Memory B cell (primary cell): ENCODE measurements at regions not wholly inside any gene's neighbourhood (a gene's known extent, or its start where the extent isn't known, plus 50 kb on each side); places are given as distances from the start of the nearest gene placed in this dataset.

Source experiments
- ATAC-seq: fragments of 150-1000 bp; cut with Tn5 transposase; 2 replicates; pipeline ENCODE4 v1.10.0; 2021; ENCODE audit warnings: low read depth, mild to moderate bottlenecking, moderate library complexity
- DNase-seq, 2 donors: peaks; one replicate each; pipeline ENCODE4 v3.0.0; 2022; ENCODE audit warnings: low spot score in 2 of 2
- H3K27ac Mint-ChIP-seq: one replicate; pipeline ENCODE4 v1.8.0; 2022; ENCODE audit warnings: mild to moderate bottlenecking, moderate library complexity, mixed read lengths
- H3K27me3 Mint-ChIP-seq: one replicate; pipeline ENCODE4 v1.8.0; 2022; ENCODE audit warnings: mixed read lengths
- H3K36me3 Mint-ChIP-seq: one replicate; pipeline ENCODE4 v1.8.0; 2022; ENCODE audit warnings: mild to moderate bottlenecking, mixed read lengths
- H3K4me1 Mint-ChIP-seq: one replicate; pipeline ENCODE4 v1.8.0; 2022; ENCODE audit warnings: mixed read lengths
- H3K4me3 Mint-ChIP-seq: one replicate; pipeline ENCODE4 v1.8.0; 2022; ENCODE audit warnings: mild to moderate bottlenecking, moderate library complexity, mixed read lengths
- H3K9me3 Mint-ChIP-seq: one replicate; pipeline ENCODE4 v1.8.0; 2022; ENCODE audit warnings: mixed read lengths

DNA sequence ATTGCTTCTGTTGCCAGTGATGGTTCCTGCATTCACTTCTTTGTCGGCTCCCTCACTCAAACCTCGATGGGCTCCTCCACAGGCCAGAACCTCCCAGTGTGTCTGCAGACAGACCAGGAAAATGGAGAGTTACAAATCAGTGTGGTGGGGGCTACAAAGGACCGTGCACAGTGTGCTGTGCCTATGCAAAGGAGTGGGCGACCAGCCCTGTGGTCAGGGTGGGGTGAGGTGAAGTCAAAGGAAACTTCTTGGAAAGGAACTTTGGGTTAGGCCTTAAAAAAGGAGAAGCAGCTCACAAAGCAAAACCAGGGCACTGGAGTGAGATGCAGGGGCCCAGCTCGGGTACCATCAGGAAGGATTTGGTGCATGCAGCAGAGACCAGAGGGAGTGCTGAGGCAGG, 304.3 kb upstream of the ZMIZ1 start:
- no peak for ATAC-seq
- no peak for DNase-seq
- Mint-ChIP-seq H3K4me3 (no peak overlapping the region), H3K4me1 (no peaks in the 10 kb centered on the region), H3K27me3 (peaks cover 9% of the 10 kb centered on the region), H3K36me3 (no peaks in the 10 kb centered on the region), H3K27ac (no peak overlapping the region), H3K9me3 (no peaks in the 10 kb centered on the region)

DNA sequence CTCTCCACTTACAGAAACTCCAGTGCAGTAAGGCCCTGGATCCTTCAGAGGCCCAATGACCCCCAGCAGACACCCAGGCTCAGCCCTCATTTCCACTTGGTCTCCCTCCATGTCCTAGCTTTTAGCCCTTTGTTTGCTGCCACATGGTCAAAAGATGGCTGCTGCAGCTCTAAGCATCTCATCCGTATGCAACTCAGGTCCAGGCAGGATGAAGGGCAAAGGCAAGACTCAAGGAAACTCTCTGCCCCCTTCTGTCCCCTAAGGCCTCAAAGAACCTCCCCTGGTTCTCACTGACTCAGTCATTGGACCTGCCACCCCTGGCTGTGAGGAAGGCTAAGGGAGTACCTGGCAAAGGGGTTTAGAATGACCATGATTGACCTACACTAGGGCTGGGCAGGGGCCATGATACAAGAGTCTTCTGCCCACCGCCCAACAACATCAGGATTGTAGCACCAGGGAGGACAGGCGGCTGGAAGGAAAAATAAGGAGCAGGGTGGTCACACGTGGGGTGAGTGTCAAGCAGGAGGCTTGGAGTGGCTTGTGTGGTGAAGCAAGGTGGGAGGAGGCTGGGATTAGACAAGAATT, 303.8 kb upstream of the ZMIZ1 start:
- Mint-ChIP-seq H3K27ac (no peak overlapping the region), H3K36me3 (no peaks in the 10 kb centered on the region), H3K9me3 (no peaks in the 10 kb centered on the region), H3K4me1 (no peaks in the 10 kb centered on the region), H3K27me3 (peaks cover 11% of the 10 kb centered on the region), H3K4me3 (no peak overlapping the region)
- ATAC-seq (no peak), DNase-seq (no peak)

DNA sequence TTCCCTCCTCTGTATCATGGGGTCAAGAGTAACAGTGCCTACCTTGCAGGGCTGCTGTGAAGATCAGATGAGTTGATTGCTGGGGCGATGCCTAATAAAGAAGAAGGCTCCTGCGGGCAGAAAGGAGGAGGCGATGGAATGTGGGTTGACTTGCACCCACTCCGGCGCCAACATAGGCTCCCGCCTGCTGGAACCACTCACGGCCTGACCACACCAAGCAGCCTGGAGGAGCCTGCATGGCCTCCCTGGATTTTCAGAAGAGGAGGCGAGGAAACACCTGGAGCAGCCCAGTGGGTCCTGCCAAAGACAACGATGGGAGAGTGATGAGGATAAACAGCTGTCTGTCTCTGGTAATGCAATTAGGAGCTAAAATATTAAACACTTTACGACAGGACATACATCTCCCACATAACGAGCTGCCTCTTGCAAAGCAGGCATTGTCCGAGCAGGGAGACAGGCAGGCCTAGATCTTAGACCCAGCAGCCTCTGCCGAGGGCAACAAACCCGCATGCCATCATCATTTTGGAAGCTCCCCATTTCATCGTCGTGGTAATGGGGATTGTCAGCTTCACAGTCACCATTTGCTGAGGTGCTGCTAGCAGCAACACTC, 302.9 kb upstream of the ZMIZ1 start:
- no peak for ATAC-seq
- Mint-ChIP-seq H3K27me3 (peaks cover 12% of the 10 kb centered on the region), H3K4me3 (no peak overlapping the region), H3K27ac (no peak overlapping the region), H3K9me3 (no peaks in the 10 kb centered on the region), H3K36me3 (no peaks in the 10 kb centered on the region), H3K4me1 (no peaks in the 10 kb centered on the region)
- no peak for DNase-seq

DNA sequence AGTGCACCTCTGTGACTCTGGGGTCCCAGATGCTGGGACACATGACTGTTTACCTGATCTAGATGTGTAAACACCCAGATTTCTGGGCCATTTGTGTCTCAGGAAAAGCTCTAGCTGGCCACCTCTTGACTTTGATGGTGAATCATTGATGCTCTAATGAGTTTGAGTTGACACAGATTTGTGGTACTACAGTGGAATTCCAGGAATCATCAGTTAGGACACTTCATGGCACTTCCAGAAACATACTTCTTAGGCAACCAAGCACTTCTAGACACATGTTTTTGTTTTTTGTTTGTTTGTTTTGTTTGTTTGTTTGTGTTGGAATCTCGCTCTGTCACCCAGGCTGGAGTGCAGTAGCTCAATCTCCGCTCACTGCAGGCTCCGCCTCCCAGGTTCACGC, 302.2 kb upstream of the ZMIZ1 start:
- H3K4me1 Mint-ChIP-seq: no peaks in the 10 kb centered on the region
- ATAC-seq (no peak), DNase-seq (no peak)
- H3K4me3 Mint-ChIP-seq: no peak overlapping the region
- no peaks in the 10 kb centered on the region for H3K9me3 Mint-ChIP-seq
- H3K36me3 Mint-ChIP-seq: no peaks in the 10 kb centered on the region
- H3K27me3 Mint-ChIP-seq: peaks cover 10% of the 10 kb centered on the region
- H3K27ac Mint-ChIP-seq: no peak overlapping the region

DNA sequence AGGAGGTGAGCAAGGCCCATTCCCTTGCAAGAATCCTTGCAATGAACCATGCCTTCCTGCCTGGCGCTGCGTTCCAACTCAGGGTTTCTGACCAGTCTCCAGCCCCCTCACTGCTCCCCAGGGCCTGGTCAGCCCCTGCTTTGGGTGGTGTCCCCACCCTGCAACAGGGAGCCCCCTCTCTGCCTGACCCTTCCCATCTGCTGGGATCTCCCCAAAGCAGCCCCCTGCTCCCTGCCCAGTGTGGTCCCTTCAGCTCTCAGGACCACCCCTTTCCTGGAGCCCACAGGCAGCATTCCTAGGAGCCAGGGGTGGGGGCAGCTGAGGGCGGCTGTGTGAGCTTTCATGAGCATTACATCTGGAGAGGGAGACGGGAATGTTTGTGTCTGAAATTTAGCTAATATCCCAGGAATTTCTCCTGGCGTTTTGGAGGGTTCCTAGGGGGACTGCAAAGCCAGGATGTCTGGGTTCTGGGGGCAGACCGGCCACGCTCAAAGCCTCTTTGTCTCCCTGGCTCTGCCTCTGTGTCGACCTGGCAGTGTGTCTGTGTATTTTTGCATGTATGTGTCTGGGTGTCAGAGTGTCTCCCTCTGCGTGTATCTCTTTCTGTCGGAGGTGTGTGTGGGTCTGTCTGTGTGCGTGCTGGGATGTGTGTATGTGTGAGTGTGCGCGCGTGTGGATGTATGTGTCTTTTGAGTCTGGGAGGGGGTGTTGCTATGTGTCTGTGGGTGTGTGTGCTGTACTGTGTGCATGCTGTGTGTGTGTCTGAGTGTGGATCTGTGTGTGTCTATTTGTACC, 300.5 kb upstream of the ZMIZ1 start:
- no peak for ATAC-seq
- H3K4me1 Mint-ChIP-seq: no peaks in the 10 kb centered on the region
- DNase-seq: no peak
- H3K9me3 Mint-ChIP-seq: no peaks in the 10 kb centered on the region
- H3K27me3 Mint-ChIP-seq: peaks cover 10% of the 10 kb centered on the region
- no peak overlapping the region for H3K27ac Mint-ChIP-seq
- no peak overlapping the region for H3K4me3 Mint-ChIP-seq
- no peaks in the 10 kb centered on the region for H3K36me3 Mint-ChIP-seq

DNA sequence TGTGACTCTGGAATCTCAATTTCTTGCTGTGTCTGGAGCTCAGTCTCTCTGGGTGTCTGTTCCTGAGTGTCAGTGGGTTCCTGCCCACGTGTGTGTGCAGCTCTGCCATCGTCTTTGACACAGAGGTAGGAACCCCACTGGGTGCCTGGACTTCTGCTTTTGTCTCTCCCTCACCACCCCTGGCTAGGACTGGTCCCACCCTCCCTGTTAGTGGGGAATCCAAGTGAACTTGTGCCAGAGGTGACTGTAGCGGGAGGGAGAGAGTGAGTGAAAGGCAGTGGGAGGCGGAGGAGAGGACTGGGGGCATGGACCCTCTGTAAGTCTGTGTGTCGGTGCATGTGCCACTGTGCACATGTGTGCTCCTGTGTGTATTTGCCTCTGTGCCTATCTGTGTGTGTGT, 299.9 kb upstream of the ZMIZ1 start:
- DNase-seq (no peak), ATAC-seq (no peak)
- no peaks in the 10 kb centered on the region for H3K36me3 Mint-ChIP-seq
- no peaks in the 10 kb centered on the region for H3K9me3 Mint-ChIP-seq
- H3K4me1 Mint-ChIP-seq: no peaks in the 10 kb centered on the region
- H3K27me3 Mint-ChIP-seq: peaks cover 13% of the 10 kb centered on the region
- no peak overlapping the region for H3K4me3 Mint-ChIP-seq
- H3K27ac Mint-ChIP-seq: no peak overlapping the region

DNA sequence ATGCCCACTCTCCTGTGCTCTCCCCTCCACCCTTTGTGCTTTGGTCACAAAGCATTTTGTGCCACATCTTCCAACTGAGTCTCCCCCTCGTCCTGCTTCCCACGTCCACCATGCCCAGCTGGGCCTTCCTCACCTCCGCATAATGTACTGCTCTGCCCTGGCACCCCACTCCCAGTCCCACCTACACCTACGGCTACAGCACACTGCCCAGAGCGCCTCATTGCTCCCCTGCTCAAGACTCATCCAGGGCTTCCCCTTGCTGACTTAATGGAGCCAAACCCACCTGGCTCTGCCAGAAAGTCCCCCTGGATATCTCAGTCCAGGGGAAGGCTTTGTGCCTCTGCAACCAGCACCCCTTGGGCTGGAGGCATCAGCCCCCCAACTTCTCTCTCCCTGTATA, 299.2 kb upstream of the ZMIZ1 start:
- Mint-ChIP-seq H3K27me3 (peaks cover 13% of the 10 kb centered on the region), H3K9me3 (no peaks in the 10 kb centered on the region), H3K36me3 (no peaks in the 10 kb centered on the region), H3K27ac (no peak overlapping the region), H3K4me1 (no peaks in the 10 kb centered on the region), H3K4me3 (no peak overlapping the region)
- no peak for DNase-seq
- no peak for ATAC-seq

DNA sequence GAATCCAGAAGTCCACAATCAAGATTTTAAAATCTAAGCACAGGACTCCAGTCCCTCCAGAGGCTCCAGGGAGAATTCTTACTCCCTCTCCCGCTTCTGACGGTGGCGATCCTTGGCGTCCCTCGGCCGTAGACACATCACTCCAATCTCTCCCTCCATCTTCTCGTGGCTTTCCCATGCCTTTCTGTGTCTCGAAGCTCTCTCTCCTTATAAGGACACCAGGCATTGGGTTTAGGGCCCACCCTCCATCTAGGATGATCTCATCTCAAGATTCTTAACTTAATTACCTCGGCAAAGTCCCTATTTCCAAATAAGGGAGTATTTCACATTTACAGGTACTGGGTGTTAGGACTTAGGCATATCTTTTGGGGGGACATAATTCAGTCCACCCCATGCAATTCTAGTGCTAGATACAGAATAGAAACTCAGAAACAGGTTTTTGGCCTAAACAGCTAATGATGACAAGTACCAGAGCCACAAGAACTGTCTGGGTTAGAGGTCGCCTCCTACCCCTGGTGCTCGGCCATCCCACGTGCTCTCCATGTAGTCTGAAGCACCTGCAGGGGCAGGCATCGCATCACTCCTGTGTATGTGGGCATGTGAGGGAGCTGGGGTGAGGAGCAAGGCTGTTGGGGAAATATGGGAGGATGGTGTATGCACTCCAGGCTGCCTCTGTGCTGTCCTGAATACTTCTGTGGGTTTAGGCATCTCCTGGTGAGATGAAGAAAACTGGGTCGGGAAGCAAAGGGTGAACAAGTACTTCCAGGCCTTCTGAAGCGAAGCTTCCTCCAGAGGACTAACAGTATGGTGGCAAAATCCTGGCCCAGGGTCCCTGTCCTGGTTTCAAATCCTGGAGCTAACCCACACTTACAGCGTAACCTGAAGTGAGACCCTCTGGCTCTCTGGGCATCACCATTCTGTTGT, 298.3 kb upstream of the ZMIZ1 start:
- peaks cover 12% of the 10 kb centered on the region for H3K27me3 Mint-ChIP-seq
- no peaks in the 10 kb centered on the region for H3K9me3 Mint-ChIP-seq
- no peak for ATAC-seq
- H3K4me1 Mint-ChIP-seq: no peaks in the 10 kb centered on the region
- H3K27ac Mint-ChIP-seq: no peak overlapping the region
- no peak for DNase-seq
- no peak overlapping the region for H3K4me3 Mint-ChIP-seq
- no peaks in the 10 kb centered on the region for H3K36me3 Mint-ChIP-seq

DNA sequence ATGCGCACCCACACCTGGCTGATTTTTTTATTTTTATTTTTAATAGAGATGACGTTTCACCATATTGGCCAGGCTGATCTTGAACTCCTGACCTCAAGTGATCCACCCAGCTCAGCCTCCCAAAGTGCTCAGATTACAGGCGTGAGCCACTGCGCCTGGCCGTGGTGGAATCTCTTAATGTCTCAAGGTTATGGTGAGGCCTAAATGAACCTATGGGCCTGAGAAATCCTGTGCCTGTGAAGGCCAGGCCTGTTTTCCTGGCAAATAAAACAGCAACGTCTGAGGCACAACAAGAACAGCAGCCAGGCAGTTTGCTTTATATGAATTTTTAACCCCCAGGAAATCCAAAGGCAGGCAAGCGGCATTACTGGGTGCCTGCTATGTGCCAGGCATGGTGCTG, 297.5 kb upstream of the ZMIZ1 start:
- Mint-ChIP-seq H3K9me3 (no peaks in the 10 kb centered on the region), H3K27me3 (peaks cover 12% of the 10 kb centered on the region), H3K4me3 (no peak overlapping the region), H3K36me3 (no peaks in the 10 kb centered on the region), H3K27ac (no peak overlapping the region), H3K4me1 (no peaks in the 10 kb centered on the region)
- ATAC-seq (no peak), DNase-seq (no peak)

DNA sequence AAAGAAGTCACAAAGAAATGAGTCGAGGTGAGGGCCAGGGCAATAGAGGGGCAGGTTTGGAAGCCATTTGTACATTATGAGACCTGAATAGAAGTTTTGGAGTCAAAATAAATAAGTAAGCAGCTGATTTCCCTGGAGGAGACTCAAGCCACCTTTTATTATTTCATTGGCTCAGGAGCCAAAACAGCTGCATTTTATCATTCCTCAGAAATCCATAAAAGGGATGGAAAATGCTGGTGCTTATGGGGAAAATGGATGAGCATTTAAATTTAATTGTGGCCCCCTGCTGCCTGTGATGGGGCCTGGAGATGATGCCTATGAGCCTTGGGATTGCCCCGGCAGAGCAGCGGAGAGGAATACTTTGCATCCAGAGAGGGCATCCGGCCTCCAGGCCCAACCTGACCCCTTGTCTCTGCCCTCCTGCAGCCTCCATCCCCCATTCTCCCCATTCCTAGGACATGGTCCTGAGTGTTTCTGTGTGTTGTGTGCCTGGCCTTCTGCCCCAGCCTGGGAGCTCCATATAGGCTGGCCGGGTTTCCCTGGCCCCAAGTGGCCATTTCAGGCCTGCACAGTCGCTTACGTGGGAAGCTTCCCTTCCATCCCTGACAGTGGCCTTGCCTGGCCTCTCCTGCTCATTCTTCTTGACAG, 296.8 kb upstream of the ZMIZ1 start:
- ATAC-seq (no peak), DNase-seq (no peak)
- H3K27ac Mint-ChIP-seq: no peak overlapping the region
- no peaks in the 10 kb centered on the region for H3K9me3 Mint-ChIP-seq
- no peaks in the 10 kb centered on the region for H3K36me3 Mint-ChIP-seq
- no peak overlapping the region for H3K4me3 Mint-ChIP-seq
- peaks cover 12% of the 10 kb centered on the region for H3K27me3 Mint-ChIP-seq
- peaks cover 2% of the 10 kb centered on the region for H3K4me1 Mint-ChIP-seq

DNA sequence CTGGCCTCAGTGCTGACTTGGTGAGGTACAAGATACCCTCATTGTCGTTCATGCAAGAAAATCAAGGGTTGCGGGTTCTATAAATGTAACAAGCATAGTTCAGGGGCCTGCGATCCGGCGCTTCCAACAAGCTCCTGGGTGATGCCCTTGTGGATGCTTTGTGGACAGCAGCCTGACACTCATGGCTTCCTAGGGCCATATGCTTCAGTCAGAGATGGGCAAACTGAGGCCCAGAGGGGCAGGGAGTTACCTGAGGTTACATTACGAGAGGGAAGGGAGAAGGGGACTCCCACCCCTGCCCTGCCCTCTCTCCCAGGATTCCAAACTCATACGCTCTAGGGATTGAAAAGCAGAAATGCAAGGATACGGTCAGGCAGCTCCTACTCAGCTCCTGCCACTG, 296.3 kb upstream of the ZMIZ1 start:
- Mint-ChIP-seq H3K27me3 (peaks cover 12% of the 10 kb centered on the region), H3K4me3 (no peak overlapping the region), H3K9me3 (no peaks in the 10 kb centered on the region), H3K36me3 (no peaks in the 10 kb centered on the region), H3K27ac (no peak overlapping the region), H3K4me1 (peaks cover 2% of the 10 kb centered on the region)
- DNase-seq (no peak), ATAC-seq (no peak)

DNA sequence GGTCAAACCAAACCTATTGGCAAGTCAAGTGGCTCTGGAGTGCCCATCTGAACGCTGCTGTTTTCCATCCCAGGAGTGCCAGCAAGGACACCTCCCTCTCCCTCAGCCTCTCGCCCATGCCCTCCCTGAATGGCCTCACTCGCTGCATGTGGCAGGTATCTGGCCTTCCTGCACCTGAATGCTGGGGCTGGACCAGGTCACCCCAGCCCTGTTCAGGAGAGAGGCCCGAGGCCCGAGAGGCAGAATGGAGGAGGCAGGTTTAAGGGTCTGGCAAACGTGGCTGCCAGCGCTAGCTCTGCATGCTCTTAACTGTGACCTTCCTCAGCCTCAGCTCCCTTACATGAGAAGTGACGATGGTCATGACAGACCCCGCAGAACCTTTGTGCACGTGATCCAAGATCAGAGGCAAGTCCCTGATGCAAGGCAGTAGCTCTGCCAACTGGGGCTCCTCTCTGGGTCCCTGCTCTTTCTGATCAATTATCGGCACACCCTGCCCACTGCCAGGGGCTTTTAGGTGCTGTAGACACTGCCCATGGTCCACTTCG, 295.7 kb upstream of the ZMIZ1 start:
- Mint-ChIP-seq H3K27ac (no peak overlapping the region), H3K36me3 (no peaks in the 10 kb centered on the region), H3K4me1 (peaks cover 2% of the 10 kb centered on the region), H3K4me3 (no peak overlapping the region), H3K27me3 (peaks cover 14% of the 10 kb centered on the region), H3K9me3 (no peaks in the 10 kb centered on the region)
- DNase-seq (no peak), ATAC-seq (no peak)

DNA sequence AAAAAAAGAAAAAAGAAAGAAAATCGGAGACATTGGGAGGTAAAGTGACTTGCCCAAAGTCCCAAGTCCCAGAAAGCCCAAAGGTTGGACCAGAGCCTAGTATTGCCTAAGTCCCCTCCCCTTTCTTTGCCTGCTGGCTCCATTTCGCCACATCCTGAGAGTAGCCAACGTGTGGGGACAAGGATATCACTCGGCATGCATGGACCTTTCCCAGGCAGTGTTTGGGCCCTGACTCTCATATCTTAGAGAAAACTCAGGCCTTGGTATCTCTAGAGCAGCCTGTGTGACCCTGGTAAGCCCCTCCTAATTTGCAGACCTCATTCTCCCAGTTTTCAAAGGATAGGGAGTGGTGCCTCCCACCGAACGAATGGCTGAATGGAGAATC, 294.2 kb upstream of the ZMIZ1 start:
- no peaks in the 10 kb centered on the region for H3K36me3 Mint-ChIP-seq
- H3K4me1 Mint-ChIP-seq: peaks cover 2% of the 10 kb centered on the region
- H3K9me3 Mint-ChIP-seq: no peaks in the 10 kb centered on the region
- no peak overlapping the region for H3K4me3 Mint-ChIP-seq
- no peak overlapping the region for H3K27ac Mint-ChIP-seq
- H3K27me3 Mint-ChIP-seq: peaks cover 8% of the 10 kb centered on the region
- no peak for DNase-seq
- no peak for ATAC-seq
